ENCODE measurements at regions not wholly inside any gene's neighbourhood (a gene's known extent, or its start where the extent isn't known, plus 50 kb on each side); places are given as distances from the start of the nearest gene placed in this dataset.

GRCh38 chr13:67662997-67663396 lies 432.9 kb upstream of the PCDH9 start:
- TF ChIP-seq POLR2A (IDR thresholded peaks at IDR 0.05; ENCODE audit: low read depth, low read length) = no peak
- TF ChIP-seq POLR2AphosphoS5 (IDR thresholded peaks at IDR 0.05; ENCODE audit: low read depth, low read length) = no peak
- TF ChIP-seq SPI1 (IDR thresholded peaks at IDR 0.05; ENCODE audit: low read depth, low read length) = no peak
- TF ChIP-seq TAF1 (IDR thresholded peaks at IDR 0.05; ENCODE audit: low read depth, low read length) = no peak
- TF ChIP-seq POU2F2 (IDR thresholded peaks at IDR 0.05; ENCODE audit: low read depth, low read length) = no peak
